ENCODE measurements at regions not wholly inside any gene's neighbourhood (a gene's known extent, or its start where the extent isn't known, plus 50 kb on each side); places are given as distances from the start of the nearest gene placed in this dataset.
"Not testable (repeated sequence)": the region's sequence is repeated elsewhere in the genome, so short reads cannot be mapped to it uniquely, and the experiment has no call there.

DNA sequence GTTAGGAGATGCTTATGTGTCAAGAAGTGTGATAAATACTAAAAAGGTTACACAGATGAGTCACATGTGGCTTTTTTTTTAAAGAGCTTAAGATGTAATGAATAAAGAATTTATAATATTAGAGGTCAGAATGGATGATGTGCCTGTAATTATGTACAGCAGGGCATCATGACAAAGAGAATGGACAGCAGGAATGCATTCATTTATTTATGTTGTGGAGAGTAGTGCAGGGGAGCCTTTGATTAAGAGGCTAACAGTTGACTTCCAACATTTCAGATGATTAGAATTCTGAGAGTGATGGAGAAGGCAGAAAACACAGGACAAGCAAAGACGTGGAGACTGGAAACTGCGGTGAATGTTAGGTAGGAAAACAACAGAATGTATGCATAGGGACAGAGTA lies 691.4 kb upstream of the POM121L12 start:
- H3K4me1 ChIP-seq, result no peaks in the 10 kb centered on the region
- no peak for DNase-seq
- no peak overlapping the region for H3K27ac ChIP-seq
- H3K4me3 ChIP-seq (replicated peaks in 1 of 3), result no peak overlapping the region
- TF ChIP-seq POLR2A (IDR thresholded peaks at IDR 0.05), result no peak
- TF ChIP-seq, protein P1, sequence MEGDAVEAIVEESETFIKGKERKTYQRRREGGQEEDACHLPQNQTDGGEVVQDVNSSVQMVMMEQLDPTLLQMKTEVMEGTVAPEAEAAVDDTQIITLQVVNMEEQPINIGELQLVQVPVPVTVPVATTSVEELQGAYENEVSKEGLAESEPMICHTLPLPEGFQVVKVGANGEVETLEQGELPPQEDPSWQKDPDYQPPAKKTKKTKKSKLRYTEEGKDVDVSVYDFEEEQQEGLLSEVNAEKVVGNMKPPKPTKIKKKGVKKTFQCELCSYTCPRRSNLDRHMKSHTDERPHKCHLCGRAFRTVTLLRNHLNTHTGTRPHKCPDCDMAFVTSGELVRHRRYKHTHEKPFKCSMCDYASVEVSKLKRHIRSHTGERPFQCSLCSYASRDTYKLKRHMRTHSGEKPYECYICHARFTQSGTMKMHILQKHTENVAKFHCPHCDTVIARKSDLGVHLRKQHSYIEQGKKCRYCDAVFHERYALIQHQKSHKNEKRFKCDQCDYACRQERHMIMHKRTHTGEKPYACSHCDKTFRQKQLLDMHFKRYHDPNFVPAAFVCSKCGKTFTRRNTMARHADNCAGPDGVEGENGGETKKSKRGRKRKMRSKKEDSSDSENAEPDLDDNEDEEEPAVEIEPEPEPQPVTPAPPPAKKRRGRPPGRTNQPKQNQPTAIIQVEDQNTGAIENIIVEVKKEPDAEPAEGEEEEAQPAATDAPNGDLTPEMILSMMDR (IDR thresholded peaks at IDR 0.05), result no peak
- intact Hi-C loops (cut with DNase I), result no loop called here
- 78 to 80% methylated on average over 2 of the region's 2 CpGs for WGBS, 2 donors
- H3K9me3 ChIP-seq, result no peaks in the 10 kb centered on the region
- no peaks in the 10 kb centered on the region for H3K36me3 ChIP-seq
- H3K27me3 ChIP-seq, result no peaks in the 10 kb centered on the region

DNA sequence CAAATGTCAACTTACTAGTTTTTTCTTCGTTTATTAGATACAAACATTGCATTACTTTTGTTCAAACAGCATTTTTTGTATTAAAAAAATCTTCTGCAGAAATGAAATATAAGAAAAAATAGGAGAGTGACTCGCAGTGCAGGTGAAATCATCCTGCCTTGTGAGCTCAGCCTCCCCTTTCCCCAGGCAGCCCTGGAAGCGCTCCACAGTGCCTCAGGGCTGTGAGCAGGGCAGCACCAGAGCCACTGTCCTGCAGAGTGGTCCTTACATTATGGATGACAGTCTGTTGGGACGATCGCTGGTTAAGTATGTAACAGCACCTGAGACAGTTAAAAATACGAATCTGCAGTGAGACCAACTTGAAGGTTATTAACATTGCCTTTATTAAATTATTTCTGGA lies 695.4 kb upstream of the POM121L12 start:
- no peak overlapping the region for H3K27ac ChIP-seq
- no peak for TF ChIP-seq POLR2A (IDR thresholded peaks at IDR 0.05)
- TF ChIP-seq, protein P1 (IDR thresholded peaks at IDR 0.05), result no peak
- DNase-seq, result no peak
- no peaks in the 10 kb centered on the region for H3K9me3 ChIP-seq
- H3K4me1 ChIP-seq, result no peaks in the 10 kb centered on the region
- no peaks in the 10 kb centered on the region for H3K36me3 ChIP-seq
- intact Hi-C loops (cut with DNase I), result no loop called here
- WGBS, 2 donors, result 71 to 75% methylated on average over 6 of the region's 6 CpGs
- H3K4me3 ChIP-seq (replicated peaks in 1 of 3), result no peak overlapping the region
- no peaks in the 10 kb centered on the region for H3K27me3 ChIP-seq

DNA sequence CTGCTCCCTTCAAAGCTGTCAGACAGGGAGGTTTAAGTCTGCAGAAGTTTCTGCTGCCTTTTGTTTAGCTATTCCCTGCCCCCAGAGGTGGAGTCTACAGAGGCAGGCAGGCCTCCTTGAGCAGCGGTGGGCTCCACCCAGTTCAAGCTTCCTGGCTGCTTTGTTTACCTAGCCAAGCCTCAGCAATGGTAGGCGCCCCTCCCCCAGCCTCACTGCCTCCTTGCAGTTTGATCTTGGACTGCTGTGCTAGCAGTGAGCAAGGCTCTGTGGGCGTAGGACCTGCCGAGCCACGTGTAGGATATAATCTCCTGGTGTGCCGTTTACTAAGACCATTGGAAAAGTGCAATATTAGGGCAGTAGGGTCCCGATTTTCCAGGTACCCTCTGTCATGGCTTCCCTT lies 707.1 kb upstream of the POM121L12 start:
- 78 to 86% methylated on average over 7 of the region's 7 CpGs for WGBS, 2 donors
- H3K4me3 ChIP-seq (replicated peaks in 1 of 3); H3K4me1 ChIP-seq; H3K36me3 ChIP-seq; DNase-seq; H3K27ac ChIP-seq; H3K27me3 ChIP-seq; intact Hi-C loops (cut with DNase I); H3K9me3 ChIP-seq: not testable (repeated sequence)

DNA sequence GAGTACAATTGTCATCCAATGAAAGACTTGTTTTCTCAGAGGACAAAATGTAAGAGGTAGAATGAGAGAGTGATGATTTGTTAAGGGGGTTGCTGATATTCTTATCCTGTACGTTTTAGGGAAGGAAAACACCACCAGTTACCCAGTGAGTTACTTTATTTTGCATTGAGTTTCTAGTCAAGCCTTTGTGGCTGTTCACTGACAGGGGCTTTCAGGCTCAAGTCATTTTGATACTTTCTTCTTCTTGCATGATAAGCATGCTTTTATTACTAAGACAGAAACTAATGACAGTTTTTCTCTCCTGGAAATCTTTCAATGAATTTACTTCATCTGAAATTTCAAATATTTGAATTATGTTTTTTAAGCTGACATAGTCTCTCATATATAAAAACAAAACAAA lies 710.2 kb upstream of the POM121L12 start:
- TF ChIP-seq, protein P1 (IDR thresholded peaks at IDR 0.05), result no peak
- no peak for TF ChIP-seq POLR2A (IDR thresholded peaks at IDR 0.05)
- 38 to 51% methylated on average over 1 of the region's 1 CpG for WGBS, 2 donors
- Histone ChIP-seq H3K27me3 (no peaks in the 10 kb centered on the region), H3K4me1 (no peaks in the 10 kb centered on the region), H3K36me3 (no peaks in the 10 kb centered on the region), H3K9me3 (no peaks in the 10 kb centered on the region), H3K27ac (no peak overlapping the region), H3K4me3 (replicated peaks in 1 of 3) (no peak overlapping the region)
- DNase-seq, result no peak
- intact Hi-C loops (cut with DNase I), result no loop called here

DNA sequence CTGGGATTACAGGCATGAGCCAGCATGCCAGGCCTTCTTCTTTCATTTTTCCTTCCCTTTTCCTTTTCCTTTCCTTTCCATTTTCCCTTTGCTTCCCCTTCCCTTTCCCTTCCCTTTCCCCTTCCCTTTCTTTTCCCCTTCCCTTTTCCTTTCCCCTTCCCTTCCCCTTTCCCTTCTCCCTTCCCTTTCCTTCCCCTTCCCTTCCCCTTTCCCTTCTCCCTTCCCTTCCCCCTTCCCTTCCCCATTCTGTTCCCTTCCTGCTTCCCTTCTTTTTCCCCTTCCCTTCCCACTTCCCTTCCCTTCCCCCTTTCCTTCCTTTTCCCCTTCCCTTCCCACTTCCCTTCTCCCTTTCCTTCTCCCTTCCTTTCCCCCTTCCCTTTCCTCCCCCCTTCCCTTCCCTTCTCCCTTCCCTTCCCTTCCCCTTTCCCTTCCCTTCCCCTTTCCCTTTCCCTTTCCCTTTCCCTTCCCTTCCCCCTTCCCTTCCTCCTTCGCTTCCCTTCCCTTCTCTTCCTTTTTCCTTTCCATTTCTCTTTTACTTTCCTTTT lies 712.2 kb upstream of the POM121L12 start:
- H3K4me1 ChIP-seq, result no peaks in the 10 kb centered on the region
- WGBS, 2 donors, result 91 to 96% methylated on average over 1 of the region's 1 CpG
- H3K36me3 ChIP-seq, result no peaks in the 10 kb centered on the region
- H3K27me3 ChIP-seq, result no peaks in the 10 kb centered on the region
- intact Hi-C loops (cut with DNase I), result no loop called here
- H3K4me3 ChIP-seq (replicated peaks in 1 of 3), result no peak overlapping the region
- DNase-seq, result no peak
- H3K27ac ChIP-seq, result no peak overlapping the region
- TF ChIP-seq, protein P1 (IDR thresholded peaks at IDR 0.05), result no peak
- TF ChIP-seq POLR2A (IDR thresholded peaks at IDR 0.05), result no peak
- H3K9me3 ChIP-seq, result no peaks in the 10 kb centered on the region

DNA sequence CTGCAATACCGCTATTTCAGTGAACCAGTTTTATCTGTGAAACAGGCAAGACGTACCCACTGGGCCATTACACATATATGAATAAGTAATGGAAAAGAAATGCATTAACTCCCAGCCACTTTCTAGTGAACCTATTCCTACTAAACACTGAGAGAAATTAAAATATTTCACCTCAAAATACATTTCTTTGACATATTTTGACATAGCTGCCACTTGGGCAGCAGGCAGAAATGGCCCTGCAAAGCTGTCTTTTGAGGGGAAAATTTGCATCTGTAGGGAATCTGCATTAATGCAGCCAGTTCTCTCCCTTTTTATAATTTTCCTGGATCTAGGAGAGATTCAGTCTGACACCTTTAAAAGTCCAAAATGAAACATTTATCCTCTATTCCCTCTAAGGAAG lies 714.8 kb upstream of the POM121L12 start:
- no peaks in the 10 kb centered on the region for H3K27me3 ChIP-seq
- WGBS, 2 donors, result 87 to 94% methylated on average over 2 of the region's 2 CpGs
- H3K4me1 ChIP-seq, result no peaks in the 10 kb centered on the region
- no peaks in the 10 kb centered on the region for H3K9me3 ChIP-seq
- H3K27ac ChIP-seq, result no peak overlapping the region
- DNase-seq, result no peak
- no peak overlapping the region for H3K4me3 ChIP-seq (replicated peaks in 1 of 3)
- intact Hi-C loops (cut with DNase I), result no loop called here
- H3K36me3 ChIP-seq, result no peaks in the 10 kb centered on the region
- TF ChIP-seq, protein P1 (IDR thresholded peaks at IDR 0.05), result no peak
- no peak for TF ChIP-seq POLR2A (IDR thresholded peaks at IDR 0.05)

Measured in thyroid gland (tissue), 4 donors.